Stimulated activated naive CD4-positive, alpha-beta T cell (primary cell): ENCODE measurements at regions not wholly inside any gene's neighbourhood (a gene's known extent, or its start where the extent isn't known, plus 50 kb on each side); places are given as distances from the start of the nearest gene placed in this dataset.
"Not testable (repeated sequence)": the region's sequence is repeated elsewhere in the genome, so short reads cannot be mapped to it uniquely, and the experiment has no call there.

Experiments
- DNase-seq, 6 experiments: peaks; one replicate each; lab custom pipeline; 2025; lab: John Stamatoyannopoulos, UW

- no peak for DNase-seq
Measured at GRCh38 chr6:145546265-145546664, 189.1 kb downstream of the EPM2A start.

- no peak for DNase-seq
Measured at GRCh38 chr6:145547594-145548335, 187.6 kb downstream of the EPM2A start.

- no peak for DNase-seq
Measured at GRCh38 chr6:145548933-145549648, 186.2 kb downstream of the EPM2A start.

- DNase-seq: no peak
Measured at GRCh38 chr6:145551164-145551563, 184.2 kb downstream of the EPM2A start.

- DNase-seq: no peak
Measured at GRCh38 chr6:145555084-145555483, 180.2 kb downstream of the EPM2A start.

GRCh38 chr6:145557474-145557873 is 177.8 kb downstream of the EPM2A start:
- DNase-seq: no peak

- DNase-seq: no peak
Measured at GRCh38 chr6:145559836-145560235, 175.5 kb downstream of the EPM2A start.

- DNase-seq: no peak
Measured at GRCh38 chr6:145561095-145562072, 173.9 kb downstream of the EPM2A start.

- DNase-seq: no peak
Measured at GRCh38 chr6:145562771-145563615, 172.3 kb downstream of the EPM2A start.

GRCh38 chr6:145564553-145564952 is 170.8 kb downstream of the EPM2A start:
- no peak for DNase-seq

- DNase-seq: no peak
Measured at GRCh38 chr6:145567684-145568252, 167.6 kb downstream of the EPM2A start.

- DNase-seq: no peak
Measured at GRCh38 chr6:145569140-145569539, 166.2 kb downstream of the EPM2A start.

GRCh38 chr6:145570336-145570735 is 165.0 kb downstream of the EPM2A start:
- not testable (repeated sequence) for DNase-seq

- not testable (repeated sequence) for DNase-seq
Measured at GRCh38 chr6:145574269-145574668, 161.1 kb downstream of the EPM2A start.
